ENCODE measurements at regions not wholly inside any gene's neighbourhood (a gene's known extent, or its start where the extent isn't known, plus 50 kb on each side); places are given as distances from the start of the nearest gene placed in this dataset.

DNA sequence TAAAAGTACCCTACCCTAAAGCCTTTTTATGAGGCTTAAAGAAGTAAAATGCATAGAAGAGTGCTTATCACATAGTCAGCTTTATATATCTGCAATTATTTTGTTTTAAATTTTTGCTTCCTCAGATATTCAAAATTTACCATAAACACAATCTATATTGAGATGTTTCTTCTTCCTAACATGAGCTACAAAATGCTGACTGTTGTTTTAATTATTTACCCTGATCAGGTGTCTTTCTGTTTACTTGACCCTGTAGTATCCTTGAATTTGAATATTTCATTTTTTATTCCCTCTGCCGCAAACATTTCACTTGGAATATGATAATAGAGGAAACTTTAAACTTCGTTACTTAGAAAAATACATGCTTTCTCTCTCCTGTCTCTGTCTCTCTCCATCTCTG is 147.9 kb downstream of the TMX3 start:
- Histone ChIP-seq H3K9me3 (no peaks in the 10 kb centered on the region), H3K27me3 (no peaks in the 10 kb centered on the region), H3K4me1 (no peaks in the 10 kb centered on the region), H3K27ac (no peak overlapping the region), H3K4me3 (no peak overlapping the region), H3K36me3 (no peaks in the 10 kb centered on the region)
- TF ChIP-seq, protein P1, sequence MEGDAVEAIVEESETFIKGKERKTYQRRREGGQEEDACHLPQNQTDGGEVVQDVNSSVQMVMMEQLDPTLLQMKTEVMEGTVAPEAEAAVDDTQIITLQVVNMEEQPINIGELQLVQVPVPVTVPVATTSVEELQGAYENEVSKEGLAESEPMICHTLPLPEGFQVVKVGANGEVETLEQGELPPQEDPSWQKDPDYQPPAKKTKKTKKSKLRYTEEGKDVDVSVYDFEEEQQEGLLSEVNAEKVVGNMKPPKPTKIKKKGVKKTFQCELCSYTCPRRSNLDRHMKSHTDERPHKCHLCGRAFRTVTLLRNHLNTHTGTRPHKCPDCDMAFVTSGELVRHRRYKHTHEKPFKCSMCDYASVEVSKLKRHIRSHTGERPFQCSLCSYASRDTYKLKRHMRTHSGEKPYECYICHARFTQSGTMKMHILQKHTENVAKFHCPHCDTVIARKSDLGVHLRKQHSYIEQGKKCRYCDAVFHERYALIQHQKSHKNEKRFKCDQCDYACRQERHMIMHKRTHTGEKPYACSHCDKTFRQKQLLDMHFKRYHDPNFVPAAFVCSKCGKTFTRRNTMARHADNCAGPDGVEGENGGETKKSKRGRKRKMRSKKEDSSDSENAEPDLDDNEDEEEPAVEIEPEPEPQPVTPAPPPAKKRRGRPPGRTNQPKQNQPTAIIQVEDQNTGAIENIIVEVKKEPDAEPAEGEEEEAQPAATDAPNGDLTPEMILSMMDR (IDR thresholded peaks at IDR 0.05), result no peak
- TF ChIP-seq POLR2A (IDR thresholded peaks at IDR 0.05), result no peak
- DNase-seq, result no peak

- no peak overlapping the region for H3K4me3 ChIP-seq
- no peak for TF ChIP-seq POLR2A (IDR thresholded peaks at IDR 0.05)
- TF ChIP-seq, protein P1 (IDR thresholded peaks at IDR 0.05), result no peak
- no peak for DNase-seq
Measured at GRCh38 chr18:68564961-68565360, 149.9 kb downstream of the TMX3 start.

GRCh38 chr18:68564351-68564750 is 150.6 kb downstream of the TMX3 start:
- Histone ChIP-seq H3K9me3 (no peaks in the 10 kb centered on the region), H3K36me3 (no peaks in the 10 kb centered on the region), H3K27me3 (no peaks in the 10 kb centered on the region), H3K4me1 (no peaks in the 10 kb centered on the region), H3K4me3 (no peak overlapping the region), H3K27ac (no peak overlapping the region)
- TF ChIP-seq, protein P1 (IDR thresholded peaks at IDR 0.05), result no peak
- TF ChIP-seq POLR2A (IDR thresholded peaks at IDR 0.05), result no peak
- no peak for DNase-seq

More at GRCh38 chr18:68564961-68565360, 149.9 kb downstream of the TMX3 start:
- no peaks in the 10 kb centered on the region for H3K36me3 ChIP-seq
- H3K27me3 ChIP-seq, result no peaks in the 10 kb centered on the region
- no peaks in the 10 kb centered on the region for H3K4me1 ChIP-seq
- H3K27ac ChIP-seq, result no peak overlapping the region
- H3K9me3 ChIP-seq, result no peaks in the 10 kb centered on the region

- H3K36me3 ChIP-seq, result no peaks in the 10 kb centered on the region
- no peak for DNase-seq
- no peak overlapping the region for H3K27ac ChIP-seq
- H3K4me1 ChIP-seq, result no peaks in the 10 kb centered on the region
- H3K27me3 ChIP-seq, result no peaks in the 10 kb centered on the region
- no peak for TF ChIP-seq POLR2A (IDR thresholded peaks at IDR 0.05)
- TF ChIP-seq, protein P1 (IDR thresholded peaks at IDR 0.05), result no peak
- no peaks in the 10 kb centered on the region for H3K9me3 ChIP-seq
- no peak overlapping the region for H3K4me3 ChIP-seq
Measured at GRCh38 chr18:68560128-68560527, 154.8 kb downstream of the TMX3 start.

GRCh38 chr18:68557183-68557582 is 157.7 kb downstream of the TMX3 start:
- no peak for DNase-seq

More at GRCh38 chr18:68557183-68557582, 157.7 kb downstream of the TMX3 start:
- no peak overlapping the region for H3K27ac ChIP-seq
- no peak overlapping the region for H3K4me3 ChIP-seq
- TF ChIP-seq POLR2A (IDR thresholded peaks at IDR 0.05), result no peak
- TF ChIP-seq, protein P1 (IDR thresholded peaks at IDR 0.05), result no peak
- H3K27me3 ChIP-seq, result no peaks in the 10 kb centered on the region
- no peaks in the 10 kb centered on the region for H3K9me3 ChIP-seq
- no peaks in the 10 kb centered on the region for H3K4me1 ChIP-seq
- no peaks in the 10 kb centered on the region for H3K36me3 ChIP-seq

Measured in Peyer's patch (tissue), 4 donors.